ENCODE measurements at regions not wholly inside any gene's neighbourhood (a gene's known extent, or its start where the extent isn't known, plus 50 kb on each side); places are given as distances from the start of the nearest gene placed in this dataset.

- Histone ChIP-seq H3K9ac (ENCODE audit: insufficient read depth, low read length, poor library complexity, severe bottlenecking) (no peak overlapping the region), H3K4me1 (ENCODE audit: control insufficient read depth in 1 of 2, insufficient read depth in 2 of 2, low read length in 2 of 2) (no peaks in the 10 kb centered on the region), H3K36me3 (replicated peaks in 1 of 2; ENCODE audit: control insufficient read depth in 1 of 2, insufficient read depth in 2 of 2, low read length in 2 of 2) (no peaks in the 10 kb centered on the region), H2AFZ (ENCODE audit: insufficient read depth, low read depth, low read length, poor library complexity, severe bottlenecking) (no peak overlapping the region), H3K27me3 (ENCODE audit: control insufficient read depth in 2 of 2, insufficient read depth in 2 of 2, low read length in 2 of 2) (no peaks in the 10 kb centered on the region), H4K20me1 (ENCODE audit: insufficient read depth, low read length) (no peaks in the 10 kb centered on the region), H3K4me3 (replicated peaks in 1 of 3; ENCODE audit: low read depth in 2 of 3, low read length in 3 of 3) (no peak overlapping the region), H3K27ac (ENCODE audit: low read depth in 1 of 2, low read length in 2 of 2) (no peak overlapping the region), H3K4me2 (replicated peaks; ENCODE audit: extremely low read depth, low read length, poor library complexity, severe bottlenecking) (no peak overlapping the region), H3K79me2 (ENCODE audit: insufficient read depth, low read length) (no peaks in the 10 kb centered on the region), H3K9me3 (replicated peaks in 1 of 2; ENCODE audit: control insufficient read depth in 1 of 2, insufficient read depth in 1 of 2, low read length in 2 of 2) (peaks cover 12 to 16% of the 10 kb centered on the region in 2 donors)
- no peaks in the 10 kb centered on the region for H3K36me3 Mint-ChIP-seq
- 90% methylated on average over 3 of the region's 6 CpGs for WGBS (ENCODE audit: insufficient coverage)
- intact Hi-C loops (cut with micrococcal nuclease): no loop called here
- peaks cover 2 to 19% (median 6%) of the 10 kb centered on the region in 7 donors for H3K9me3 Mint-ChIP-seq
- no peaks in the 10 kb centered on the region for H3K27me3 Mint-ChIP-seq (ENCODE audit: low read depth in 3 of 3)
- no peak for TF ChIP-seq CTCF (IDR thresholded peaks at IDR 0.05)
- no peak for DNase-seq
- H3K4me1 Mint-ChIP-seq: no peaks in the 10 kb centered on the region
- no peak overlapping the region for H3K4me3 Mint-ChIP-seq
- no peak overlapping the region for H3K27ac Mint-ChIP-seq
Measured at GRCh38 chr3:25142609-25143355, 285.3 kb upstream of the RARB start.

- Histone ChIP-seq H3K9me3 (replicated peaks in 1 of 2; ENCODE audit: control insufficient read depth in 1 of 2, insufficient read depth in 1 of 2, low read length in 2 of 2) (peaks cover 12 to 16% of the 10 kb centered on the region in 2 donors), H3K27ac (ENCODE audit: low read depth in 1 of 2, low read length in 2 of 2) (no peak overlapping the region), H3K79me2 (ENCODE audit: insufficient read depth, low read length) (no peaks in the 10 kb centered on the region), H3K27me3 (ENCODE audit: control insufficient read depth in 2 of 2, insufficient read depth in 2 of 2, low read length in 2 of 2) (no peaks in the 10 kb centered on the region), H3K9ac (ENCODE audit: insufficient read depth, low read length, poor library complexity, severe bottlenecking) (no peak overlapping the region), H3K4me1 (ENCODE audit: control insufficient read depth in 1 of 2, insufficient read depth in 2 of 2, low read length in 2 of 2) (no peaks in the 10 kb centered on the region), H3K4me3 (replicated peaks in 1 of 3; ENCODE audit: low read depth in 2 of 3, low read length in 3 of 3) (no peak overlapping the region), H4K20me1 (ENCODE audit: insufficient read depth, low read length) (no peaks in the 10 kb centered on the region), H2AFZ (ENCODE audit: insufficient read depth, low read depth, low read length, poor library complexity, severe bottlenecking) (no peak overlapping the region), H3K36me3 (replicated peaks in 1 of 2; ENCODE audit: control insufficient read depth in 1 of 2, insufficient read depth in 2 of 2, low read length in 2 of 2) (no peaks in the 10 kb centered on the region), H3K4me2 (replicated peaks; ENCODE audit: extremely low read depth, low read length, poor library complexity, severe bottlenecking) (no peak overlapping the region)
- Mint-ChIP-seq H3K27ac (no peak overlapping the region), H3K9me3 (peaks cover 2 to 19% (median 6%) of the 10 kb centered on the region in 7 donors), H3K4me1 (no peaks in the 10 kb centered on the region), H3K27me3 (ENCODE audit: low read depth in 3 of 3) (no peaks in the 10 kb centered on the region), H3K4me3 (no peak overlapping the region), H3K36me3 (no peaks in the 10 kb centered on the region)
- DNase-seq: no peak
- TF ChIP-seq CTCF (IDR thresholded peaks at IDR 0.05): no peak
- 100% methylated on average over 1 of the region's 5 CpGs for WGBS (ENCODE audit: insufficient coverage)
- intact Hi-C loops (cut with micrococcal nuclease): no loop called here
Measured at GRCh38 chr3:25143356-25144025, 284.6 kb upstream of the RARB start.

All from CD14-positive monocyte (primary cell).